ENCODE measurements at regions not wholly inside any gene's neighbourhood (a gene's known extent, or its start where the extent isn't known, plus 50 kb on each side); places are given as distances from the start of the nearest gene placed in this dataset.

- no peak overlapping the region for H3K14ac ChIP-seq (replicated peaks; ENCODE audit: low read depth, low read length)
- H2BK15ac ChIP-seq (ENCODE audit: low read depth, low read length): no peak overlapping the region
- no peaks in the 10 kb centered on the region for H4K20me1 ChIP-seq (ENCODE audit: insufficient read depth, low read length)
- H3K79me1 ChIP-seq (ENCODE audit: low read depth in 1 of 2, low read length in 2 of 2): no peaks in the 10 kb centered on the region
- no peaks in the 10 kb centered on the region for H3K36me3 ChIP-seq (ENCODE audit: control insufficient read depth, insufficient read depth, low read length)
- H4K8ac ChIP-seq (ENCODE audit: low read depth in 2 of 2, low read length in 2 of 2): no peak overlapping the region
- TF ChIP-seq SMC3 (IDR thresholded peaks at IDR 0.05; ENCODE audit: low read depth, low read length) (no peak), NFE2L2 (IDR thresholded peaks at IDR 0.05; ENCODE audit: low read depth, low read length) (no peak), BHLHE40 (IDR thresholded peaks at IDR 0.05; ENCODE audit: low read depth, low read length) (no peak)
- no peak overlapping the region for H3K27ac ChIP-seq (ENCODE audit: insufficient read depth, low read length)
- no peak overlapping the region for H3K9ac ChIP-seq (ENCODE audit: low read depth, low read length)
- no peak for DNase-seq
- WGBS, 2 experiments (ENCODE audit: extremely low coverage in 2 of 2, insufficient read length in 1 of 2): 37% methylated on average over 4 of the region's 10 CpGs; no CpG with 5 or more reads in 1 of the 2 experiments
- H2AK5ac ChIP-seq (ENCODE audit: low read depth, low read length): no peak overlapping the region
- dilution Hi-C loops (cut with HindIII; ENCODE audit: low sequenced_read_pairs, unreplicated experiment) (no loop called here), in situ Hi-C loops (cut with MboI; ENCODE audit: low sequenced_read_pairs) (no loop called here), intact Hi-C loops (cut with micrococcal nuclease) (no loop called here)
- H2BK5ac ChIP-seq (ENCODE audit: low read depth, low read length, poor library complexity, severe bottlenecking): no peak overlapping the region
- no peak overlapping the region for H3K18ac ChIP-seq (ENCODE audit: low read depth, low read length)
- H3K4me3 ChIP-seq (ENCODE audit: insufficient read depth, low read depth, low read length): no peak overlapping the region
- H2AK9ac ChIP-seq (replicated peaks; ENCODE audit: low read depth, low read length, poor library complexity): no peak overlapping the region
- no peak overlapping the region for H3K23ac ChIP-seq (ENCODE audit: low read depth, low read length)
- no peak overlapping the region for H3K4me2 ChIP-seq (ENCODE audit: low read depth, low read length)
- H4K5ac ChIP-seq (ENCODE audit: low read depth, low read length): no peak overlapping the region
- no peak overlapping the region for H4K91ac ChIP-seq (ENCODE audit: insufficient read depth, low read depth, low read length)
- no peak overlapping the region for H2BK120ac ChIP-seq (ENCODE audit: low read depth, low read length)
- ATAC-seq (ENCODE audit: low read depth): no peak
- H3K4ac ChIP-seq (ENCODE audit: low read depth, low read length): no peak overlapping the region
- no peak overlapping the region for H2BK20ac ChIP-seq (ENCODE audit: low read depth, low read length)
- no peak overlapping the region for H3K56ac ChIP-seq (ENCODE audit: extremely low read depth, insufficient read depth, low read length)
- no peaks in the 10 kb centered on the region for H3K27me3 ChIP-seq (ENCODE audit: control insufficient read depth, insufficient read depth, low read length)
- no peak overlapping the region for H2AFZ ChIP-seq (replicated peaks; ENCODE audit: low read length, poor library complexity)
- no peaks in the 10 kb centered on the region for H3K9me1 ChIP-seq (ENCODE audit: insufficient read depth, low read length)
- ChIA-PET CTCF (interaction anchor here (0.9 to 1.3 kb wide), 3 partner anchors 9 to 31 kb away, joined by 3 to 6 read pairs (median 3); no protein-coding TSS in a partner anchor), POLR2A (ENCODE audit: unreplicated experiment) (no interaction called here)
- no TSS peak for BruUV-seq (replicated peaks)
- no peaks in the 10 kb centered on the region for H3K9me3 ChIP-seq (ENCODE audit: control insufficient read depth, insufficient read depth, low read length)
- H3K4me1 ChIP-seq (ENCODE audit: control insufficient read depth, insufficient read depth, low read length): no peaks in the 10 kb centered on the region
These were observed 190.5 kb downstream of the SEC16B start for GRCh38 chr1:177779166-177779965.
